GM18511 (cell line): ENCODE measurements at regions not wholly inside any gene's neighbourhood (a gene's known extent, or its start where the extent isn't known, plus 50 kb on each side); places are given as distances from the start of the nearest gene placed in this dataset.
"Not testable (repeated sequence)": the region's sequence is repeated elsewhere in the genome, so short reads cannot be mapped to it uniquely, and the experiment has no call there.

Experiments used
- ATAC-seq: cut with Tn5 transposase; IDR thresholded peaks from one replicate; pipeline ENCODE4 v1.9.1; 2021; ENCODE audit warnings: mild to moderate bottlenecking, moderate library complexity; ENCODE audit not compliant: unreplicated experiment

GRCh38 chr16:65375651-65376050 is 253.8 kb upstream of the CDH11 start:
- no peak for ATAC-seq

- ATAC-seq = no peak
Observed at GRCh38 chr16:65373097-65373496, 251.2 kb upstream of the CDH11 start.

GRCh38 chr16:65372171-65372570 is 250.3 kb upstream of the CDH11 start:
- ATAC-seq = no peak

GRCh38 chr16:65365732-65366715 is 244.2 kb upstream of the CDH11 start:
- ATAC-seq = no peak

GRCh38 chr16:65356721-65357120 is 234.9 kb upstream of the CDH11 start:
- ATAC-seq = not testable (repeated sequence)

- no peak for ATAC-seq
Observed at GRCh38 chr16:65355706-65356105, 233.8 kb upstream of the CDH11 start.

- no peak for ATAC-seq
Observed at GRCh38 chr16:65353183-65353582, 231.3 kb upstream of the CDH11 start.

GRCh38 chr16:65349626-65350025 is 227.8 kb upstream of the CDH11 start:
- ATAC-seq = no peak

GRCh38 chr16:65343556-65343955 is 221.7 kb upstream of the CDH11 start:
- no peak for ATAC-seq

- no peak for ATAC-seq
Observed at GRCh38 chr16:65342231-65342866, 220.5 kb upstream of the CDH11 start.

- ATAC-seq = no peak
Observed at GRCh38 chr16:65339062-65339461, 217.2 kb upstream of the CDH11 start.

- ATAC-seq = no peak
Observed at GRCh38 chr16:65336160-65336559, 214.3 kb upstream of the CDH11 start.

GRCh38 chr16:65334081-65334480 is 212.2 kb upstream of the CDH11 start:
- no peak for ATAC-seq

- ATAC-seq = no peak
Observed at GRCh38 chr16:65333283-65333682, 211.4 kb upstream of the CDH11 start.

GRCh38 chr16:65327346-65327745 is 205.5 kb upstream of the CDH11 start:
- ATAC-seq = no peak

- ATAC-seq = no peak
Observed at GRCh38 chr16:65323655-65324237, 201.9 kb upstream of the CDH11 start.

- ATAC-seq = no peak
Observed at GRCh38 chr16:65319621-65320231, 197.9 kb upstream of the CDH11 start.

GRCh38 chr16:65318590-65319257 is 196.9 kb upstream of the CDH11 start:
- ATAC-seq = no peak

- ATAC-seq = no peak
Observed at GRCh38 chr16:65318138-65318537, 196.3 kb upstream of the CDH11 start.

- ATAC-seq = no peak
Observed at GRCh38 chr16:65316808-65317207, 194.9 kb upstream of the CDH11 start.
